ENCODE measurements at regions not wholly inside any gene's neighbourhood (a gene's known extent, or its start where the extent isn't known, plus 50 kb on each side); places are given as distances from the start of the nearest gene placed in this dataset.

- ChIA-PET CTCF (no interaction called here), POLR2A (no interaction called here)
- no peak overlapping the region for H2AFZ ChIP-seq (ENCODE audit: low read depth, low read length)
- H3K79me2 ChIP-seq (ENCODE audit: control insufficient read depth, insufficient read depth, low read length), result no peaks in the 10 kb centered on the region
- no peak overlapping the region for H3K4me2 ChIP-seq (ENCODE audit: insufficient read depth, low read length)
- BruUV-seq (replicated peaks), result no TSS peak
- no peaks in the 10 kb centered on the region for H3K27me3 ChIP-seq (ENCODE audit: control insufficient read depth in 2 of 2, insufficient read depth in 2 of 2, low read length in 2 of 2)
- TF ChIP-seq CTCF (IDR thresholded peaks at IDR 0.05; ENCODE audit: extremely low read depth in 1 of 2, insufficient read depth in 1 of 2, low read depth in 1 of 2, low read length in 2 of 2) (no peak), EZH2 (IDR thresholded peaks at IDR 0.05; ENCODE audit: borderline replicate concordance, low read depth, low read length, severe bottlenecking) (no peak), POLR2A (IDR thresholded peaks at IDR 0.05; ENCODE audit: low read depth, low read length) (no peak), GATA2 (IDR thresholded peaks at IDR 0.05; ENCODE audit: insufficient read depth, insufficient read length, low read depth, low read length) (no peak), MYC (IDR thresholded peaks at IDR 0.05; ENCODE audit: low read depth, low read length) (no peak), POLR2AphosphoS5 (IDR thresholded peaks at IDR 0.05; ENCODE audit: insufficient read depth, low read depth, low read length) (no peak), MAX (IDR thresholded peaks at IDR 0.05; ENCODE audit: insufficient read depth, insufficient read length) (no peak), JUN (IDR thresholded peaks at IDR 0.05; ENCODE audit: borderline replicate concordance, insufficient read depth, insufficient read length, low read depth) (no peak), FOS (IDR thresholded peaks at IDR 0.05; ENCODE audit: borderline replicate concordance, insufficient read depth, low read length) (no peak)
- dilution Hi-C loops (cut with MboI; ENCODE audit: extremely low pct_ligation_motif_present, low sequenced_read_pairs) (no loop called here), intact Hi-C loops (cut with micrococcal nuclease) (no loop called here)
- no peaks in the 10 kb centered on the region for H4K20me1 ChIP-seq (replicated peaks; ENCODE audit: control insufficient read depth, extremely low read depth, insufficient read depth, low read length)
- no peaks in the 10 kb centered on the region for H3K9me3 ChIP-seq (replicated peaks; ENCODE audit: control insufficient read depth, insufficient read depth, low read length)
- no peak overlapping the region for H3K9ac ChIP-seq (replicated peaks; ENCODE audit: extremely low read depth, insufficient read depth, low read length)
- H3K36me3 ChIP-seq (ENCODE audit: control insufficient read depth in 2 of 2, extremely low read depth in 1 of 2, insufficient read depth in 2 of 2, low read length in 2 of 2), result no peaks in the 10 kb centered on the region
- no peaks in the 10 kb centered on the region for H3K4me1 ChIP-seq (ENCODE audit: control insufficient read depth, extremely low read depth, insufficient read depth, low read length)
- no peak for DNase-seq (ENCODE audit: low read depth, low spot score)
- FAIRE-seq, result no peak
- H3K4me3 ChIP-seq (replicated peaks in 1 of 3; ENCODE audit: insufficient read depth in 1 of 3, low read depth in 1 of 3, low read length in 3 of 3), result no peak overlapping the region
- no peaks in the 10 kb centered on the region for H3K9me1 ChIP-seq (replicated peaks; ENCODE audit: control insufficient read depth, extremely low read depth, insufficient read depth, low read length)
- no peak overlapping the region for H3K27ac ChIP-seq (ENCODE audit: insufficient read depth, low read depth, low read length)
These were observed 311.8 kb upstream of the CDH12 start for GRCh38 chr5:23164971-23165370.
